ENCODE measurements at regions not wholly inside any gene's neighbourhood (a gene's known extent, or its start where the extent isn't known, plus 50 kb on each side); places are given as distances from the start of the nearest gene placed in this dataset.
A peak's percentile ranks its signal among the peaks of the same experiment; 100 is the strongest.

GRCh38 chr12:60106214-60106613 lies 510.4 kb downstream of the SLC16A7 start:
- TF ChIP-seq CTCF (IDR thresholded peaks at IDR 0.05; ENCODE audit: insufficient read depth, missing control alignments): peak; percentile 15
- FAIRE-seq: no peak
- DNase-seq (ENCODE audit: insufficient read length, low spot score): no peak

- FAIRE-seq (no peak), DNase-seq (ENCODE audit: insufficient read length, low spot score) (no peak)
- no peak for TF ChIP-seq CTCF (IDR thresholded peaks at IDR 0.05; ENCODE audit: insufficient read depth, missing control alignments)
Observed at GRCh38 chr12:60107992-60108391, 512.2 kb downstream of the SLC16A7 start.

- TF ChIP-seq CTCF (IDR thresholded peaks at IDR 0.05; ENCODE audit: insufficient read depth, missing control alignments): no peak
- no peak for FAIRE-seq
- DNase-seq (ENCODE audit: insufficient read length, low spot score): no peak
Observed at GRCh38 chr12:60112063-60112462, 516.2 kb downstream of the SLC16A7 start.

GRCh38 chr12:60112763-60113162 lies 516.9 kb downstream of the SLC16A7 start:
- DNase-seq (ENCODE audit: insufficient read length, low spot score): no peak
- FAIRE-seq: no peak
- no peak for TF ChIP-seq CTCF (IDR thresholded peaks at IDR 0.05; ENCODE audit: insufficient read depth, missing control alignments)

GRCh38 chr12:60114169-60114568 lies 518.3 kb downstream of the SLC16A7 start:
- DNase-seq (ENCODE audit: insufficient read length, low spot score) (no peak), FAIRE-seq (no peak)
- TF ChIP-seq CTCF (IDR thresholded peaks at IDR 0.05; ENCODE audit: insufficient read depth, missing control alignments): no peak

GRCh38 chr12:60119327-60119726 lies 523.5 kb downstream of the SLC16A7 start:
- FAIRE-seq: no peak
- no peak for DNase-seq (ENCODE audit: insufficient read length, low spot score)
- no peak for TF ChIP-seq CTCF (IDR thresholded peaks at IDR 0.05; ENCODE audit: insufficient read depth, missing control alignments)

GRCh38 chr12:60120199-60120598 lies 524.4 kb downstream of the SLC16A7 start:
- TF ChIP-seq CTCF (IDR thresholded peaks at IDR 0.05; ENCODE audit: insufficient read depth, missing control alignments): no peak
- DNase-seq (ENCODE audit: insufficient read length, low spot score) (no peak), FAIRE-seq (no peak)
